H1 (cell line): ENCODE measurements at regions not wholly inside any gene's neighbourhood (a gene's known extent, or its start where the extent isn't known, plus 50 kb on each side); places are given as distances from the start of the nearest gene placed in this dataset.

ENCODE experiments used
- CTCF ChIA-PET: fragments of 300-600 bp; sonication (Branson Sonifier 250); formaldehyde crosslinking; loops from one replicate; lab custom pipeline; 2021; ENCODE audit not compliant: partially characterized antibody; lab: Charles Lee
- POLR2A ChIA-PET: fragments of 300-600 bp; sonication (Branson Sonifier 250); formaldehyde crosslinking; loops from one replicate; lab custom pipeline; 2021; ENCODE audit warnings: inconsistent platforms; ENCODE audit not compliant: partially characterized antibody; lab: Charles Lee
- DNase-seq, 2 experiments: peaks; one replicate each; pipeline versions ENCODE4 v3.0.0 to v3.0.0-alpha.2; 2010 to 2022; ENCODE audit warnings: low spot score in 2 of 2, low read depth in 1 of 2, mixed read lengths in 1 of 2
- FAIRE-seq: peaks from 2 replicates; lab custom pipeline; 2011; peaks lifted over from hg19 to GRCh38; lab: Jason Lieb, UNC
- H2AFZ ChIP-seq: 2 replicates; pipeline ENCODE4 v1.8.1; 2012; ENCODE audit warnings: low read length, inconsistent platforms
- H2AK5ac ChIP-seq: 2 replicates; pipeline ENCODE4 v1.6.1; 2013; ENCODE audit warnings: low read depth, low read length
- H2BK120ac ChIP-seq: replicated peaks from 2 replicates; pipeline ENCODE3; 2013; ENCODE audit warnings: low read depth, low read length, inconsistent platforms
- H2BK12ac ChIP-seq: 2 replicates; pipeline ENCODE4 v1.6.1; 2013; ENCODE audit warnings: low read depth, low read length
- H2BK15ac ChIP-seq: 2 replicates; pipeline ENCODE4 v1.6.1; 2013; ENCODE audit warnings: low read length
- H2BK20ac ChIP-seq: 2 replicates; pipeline ENCODE4 v1.6.1; 2013; ENCODE audit warnings: low read length
- H2BK5ac ChIP-seq: 2 replicates; pipeline ENCODE4 v1.6.1; 2013; ENCODE audit warnings: low read depth, low read length
- H3K14ac ChIP-seq: 2 replicates; pipeline ENCODE4 v1.6.1; 2013; ENCODE audit warnings: inconsistent platforms; ENCODE audit not compliant: insufficient read length
- H3K18ac ChIP-seq: 2 replicates; pipeline ENCODE4 v1.6.1; 2013; ENCODE audit warnings: low read length; ENCODE audit errors: extremely low read depth
- H3K23ac ChIP-seq: 2 replicates; pipeline ENCODE4 v1.6.1; 2013; ENCODE audit warnings: inconsistent platforms; ENCODE audit not compliant: insufficient read length
- H3K23me2 ChIP-seq: 2 replicates; pipeline ENCODE4 v1.6.1; 2013; ENCODE audit warnings: low read depth, low read length
- H3K27ac ChIP-seq: 2 replicates; pipeline ENCODE4 v1.6.1; 2011; ENCODE audit warnings: low read depth, low read length, inconsistent platforms
- H3K27me3 ChIP-seq, 4 experiments: replicated peaks in 1 of 4; 1 replicate in 1 of 4; 2 replicates in 3 of 4; pipeline versions ENCODE4 v1.6.1 to v1.8.1; 2011 to 2013; ENCODE audit warnings: low read length in 3 of 4, mild to moderate bottlenecking in 3 of 4, inconsistent platforms in 2 of 4, mixed read lengths in 2 of 4, moderate library complexity in 1 of 4; ENCODE audit not compliant: control insufficient read depth in 3 of 4, insufficient read depth in 3 of 4; ENCODE audit errors: extremely low read depth in 1 of 4
- H3K36me3 ChIP-seq, 4 experiments: 2 replicates each; pipeline versions ENCODE4 v1.6.1 to v1.8.1; 2011 to 2013; ENCODE audit warnings: mild to moderate bottlenecking in 4 of 4, low read length in 3 of 4, moderate library complexity in 2 of 4, control low read depth in 1 of 4, inconsistent platforms in 1 of 4; ENCODE audit not compliant: insufficient read depth in 4 of 4, control insufficient read depth in 2 of 4
- H3K4ac ChIP-seq: replicated peaks from 2 replicates; pipeline ENCODE3; 2013; ENCODE audit warnings: low read length, low read depth, mixed read lengths, inconsistent platforms; ENCODE audit not compliant: insufficient read length
- H3K4me1 ChIP-seq, 4 experiments: replicated peaks in 1 of 4; 1 replicate in 1 of 4; 2 replicates in 3 of 4; pipeline versions ENCODE4 v1.6.1 to v1.8.1; 2011 to 2013; ENCODE audit warnings: low read length in 3 of 4, inconsistent platforms in 2 of 4, mixed read lengths in 1 of 4; ENCODE audit not compliant: insufficient read depth in 4 of 4, control insufficient read depth in 3 of 4
- H3K4me2 ChIP-seq, 2 experiments: 2 replicates each; pipeline versions ENCODE4 v1.6.1 to v1.8.1; 2011 to 2013; ENCODE audit warnings: low read depth in 2 of 2, low read length in 2 of 2, control low read depth in 1 of 2, inconsistent platforms in 1 of 2, mild to moderate bottlenecking in 1 of 2; ENCODE audit not compliant: insufficient read depth in 1 of 2
- H3K4me3 ChIP-seq, 4 experiments: fragments of 200-600, 300-600 bp in 1 of 4; sonication (generic), shearing (Covaris generic), sonication (Bioruptor Twin) in 1 of 4; 2 replicates each; pipeline versions ENCODE4 v1.5.1 to v1.8.1; 2011 to 2016; ENCODE audit warnings: low read length in 4 of 4, low read depth in 3 of 4, control low read depth in 2 of 4, inconsistent platforms in 2 of 4, mild to moderate bottlenecking in 2 of 4, mixed read lengths in 1 of 4, moderate library complexity in 1 of 4; ENCODE audit not compliant: insufficient read depth in 2 of 4; ENCODE audit errors: extremely low read depth in 1 of 4
- H3K56ac ChIP-seq: replicated peaks from 2 replicates; pipeline ENCODE3; 2013; ENCODE audit warnings: low read depth, mild to moderate bottlenecking, mixed read lengths, low read length, inconsistent platforms; ENCODE audit not compliant: insufficient read length
- H3K79me1 ChIP-seq: 2 replicates; pipeline ENCODE4 v1.6.1; 2013; ENCODE audit warnings: low read depth, low read length, control low read depth
- H3K79me2 ChIP-seq, 2 experiments: 2 replicates each; pipeline versions ENCODE4 v1.6.1 to v1.8.1; 2012 to 2013; ENCODE audit warnings: low read length in 2 of 2, mild to moderate bottlenecking in 2 of 2, inconsistent platforms in 1 of 2; ENCODE audit not compliant: insufficient read depth in 2 of 2, control insufficient read depth in 1 of 2
- H3K9ac ChIP-seq, 4 experiments: replicated peaks in 1 of 4; 1 replicate in 1 of 4; 2 replicates in 3 of 4; pipeline versions ENCODE4 v1.6.1 to v1.8.1; 2011 to 2013; ENCODE audit warnings: low read depth in 3 of 4, low read length in 3 of 4, control low read depth in 2 of 4, mild to moderate bottlenecking in 2 of 4, moderate library complexity in 2 of 4, inconsistent platforms in 1 of 4; ENCODE audit errors: extremely low read depth in 1 of 4
- H3K9me3 ChIP-seq, 2 experiments: 2 replicates each; pipeline versions ENCODE4 v1.6.1 to v1.8.1; 2012 to 2013; ENCODE audit warnings: mild to moderate bottlenecking in 2 of 2, moderate library complexity in 2 of 2, control low read depth in 1 of 2, inconsistent platforms in 1 of 2, low read depth in 1 of 2, low read length in 1 of 2, mixed read lengths in 1 of 2; ENCODE audit not compliant: insufficient read depth in 2 of 2
- H4K20me1 ChIP-seq, 2 experiments: replicated peaks in 1 of 2; 2 replicates each; pipeline versions ENCODE3 to v1.8.1; 2011 to 2013; ENCODE audit warnings: inconsistent platforms in 2 of 2, low read length in 2 of 2, mild to moderate bottlenecking in 1 of 2; ENCODE audit not compliant: insufficient read depth in 2 of 2, control insufficient read depth in 1 of 2
- H4K5ac ChIP-seq: 2 replicates; pipeline ENCODE4 v1.6.1; 2013; ENCODE audit warnings: low read length, low read depth, mixed read lengths, inconsistent platforms; ENCODE audit not compliant: insufficient read length
- H4K8ac ChIP-seq: 2 replicates; pipeline ENCODE4 v1.8.0; 2013; ENCODE audit warnings: mild to moderate bottlenecking, moderate library complexity, low read length, inconsistent platforms; ENCODE audit not compliant: insufficient read depth; ENCODE audit errors: extremely low read depth
- H4K91ac ChIP-seq: replicated peaks from 2 replicates; pipeline ENCODE3; 2013; ENCODE audit warnings: low read length, mixed read lengths, inconsistent platforms; ENCODE audit not compliant: insufficient read length
- ASH2L ChIP-seq: fragments of 200-600, 300-600 bp; sonication (generic); IDR thresholded peaks from one replicate; pipeline ENCODE4 v1.7.1; 2017; ENCODE audit warnings: low read length
- GTF2F1 ChIP-seq: IDR thresholded peaks from 2 replicates; pipeline ENCODE4 v1.6.1; 2012; ENCODE audit warnings: low read depth, low read length, improper control_type of control experiment, borderline replicate concordance
- JUND ChIP-seq: IDR thresholded peaks from 2 replicates; pipeline ENCODE4 v1.6.1; 2011; ENCODE audit warnings: mild to moderate bottlenecking, improper control_type of control experiment, low read length
- MAFK ChIP-seq: IDR thresholded peaks from 2 replicates; pipeline ENCODE4 v1.6.1; 2012; ENCODE audit warnings: low read depth, mild to moderate bottlenecking, improper control_type of control experiment, low read length
- POLR2A ChIP-seq, 2 experiments: IDR thresholded peaks; 1 replicate in 1 of 2; 2 replicates in 1 of 2; pipeline ENCODE4 v1.6.1; 2011; ENCODE audit warnings: low read depth in 2 of 2, low read length in 2 of 2, mild to moderate bottlenecking in 2 of 2; ENCODE audit errors: control extremely low read depth in 1 of 2
- POU5F1 ChIP-seq: IDR thresholded peaks from 2 replicates; pipeline ENCODE4 v1.6.1; 2011; ENCODE audit warnings: low read depth, mild to moderate bottlenecking, low read length, moderate library complexity
- RAD21 ChIP-seq, 2 experiments: IDR thresholded peaks in 1 of 2; conservative IDR thresholded peaks in 1 of 2; 2 replicates each; pipeline ENCODE4 v1.6.1; 2011; ENCODE audit warnings: low read depth in 2 of 2, low read length in 2 of 2, improper control_type of control experiment in 1 of 2, inconsistent platforms in 1 of 2, mild to moderate bottlenecking in 1 of 2, moderate library complexity in 1 of 2
- SIN3A ChIP-seq, 2 experiments: IDR thresholded peaks in 1 of 2; conservative IDR thresholded peaks in 1 of 2; 2 replicates each; pipeline ENCODE4 v1.6.1; 2011 to 2012; ENCODE audit warnings: low read length in 2 of 2, improper control_type of control experiment in 1 of 2, low read depth in 1 of 2, mild to moderate bottlenecking in 1 of 2
- SP1 ChIP-seq: IDR thresholded peaks from 2 replicates; pipeline ENCODE4 v1.6.1; 2011; ENCODE audit warnings: low read depth, low read length
- SP2 ChIP-seq: IDR thresholded peaks from 2 replicates; pipeline ENCODE4 v1.6.1; 2012; ENCODE audit warnings: mild to moderate bottlenecking, low read length, inconsistent platforms
- SRF ChIP-seq: IDR thresholded peaks from 2 replicates; pipeline ENCODE4 v1.6.1; 2011; ENCODE audit warnings: mild to moderate bottlenecking, low read depth, low read length, moderate library complexity
- SUZ12 ChIP-seq: fragments of 200-600 bp; sonication (generic); IDR thresholded peaks from 2 replicates; pipeline ENCODE4 v1.6.1; 2012; ENCODE audit warnings: mild to moderate bottlenecking, inconsistent platforms, low read length, moderate library complexity, mixed read lengths
- ZNF274 ChIP-seq: IDR thresholded peaks from 2 replicates; pipeline ENCODE4 v1.7.0; 2012; ENCODE audit warnings: low read length, borderline replicate concordance; ENCODE audit errors: extremely low read depth
- WGBS, 2 experiments: shearing (Covaris generic) in 1 of 2; methylation state at CpG; one replicate each; pipeline versions ENCODE4 v1.1.6 to v1.1.7; 2013 to 2015; ENCODE audit warnings: low lambda C conversion rate in 2 of 2, mixed read lengths in 2 of 2, inconsistent platforms in 1 of 2, low coverage in 1 of 2, missing lambda C conversion rate in 1 of 2; ENCODE audit not compliant: insufficient replicate concordance in 2 of 2, insufficient coverage in 1 of 2, insufficient read length in 1 of 2; ENCODE audit errors: extremely low coverage in 1 of 2, missing lambda C conversion rate in 1 of 2; 5-methylcytosine and 5-hydroxymethylcytosine counted together

GRCh38 chr1:91623020-91623419 lies 122.4 kb downstream of the CDC7 start:
- H2BK5ac ChIP-seq, result no peak overlapping the region
- no peak overlapping the region for H3K56ac ChIP-seq
- no peak overlapping the region for H3K18ac ChIP-seq
- no peak overlapping the region for H2BK15ac ChIP-seq
- H2BK120ac ChIP-seq, result no peak overlapping the region
- H3K23me2 ChIP-seq, result no peaks in the 10 kb centered on the region
- no peak overlapping the region for H3K23ac ChIP-seq
- no peak overlapping the region for H2BK20ac ChIP-seq
- 88% methylated on average over 2 of the region's 2 CpGs; no CpG with 5 or more reads in 1 of the 2 experiments for WGBS, 2 experiments
- no peaks in the 10 kb centered on the region for H3K79me1 ChIP-seq
- H2AK5ac ChIP-seq, result no peak overlapping the region
- H3K4me1 ChIP-seq, result no peaks in the 10 kb centered on the region; a peak in 1 of 7 replicates
- no peak overlapping the region for H3K27ac ChIP-seq
- H3K4me2 ChIP-seq, result no peak overlapping the region
- no peaks in the 10 kb centered on the region for H3K79me2 ChIP-seq
- no peaks in the 10 kb centered on the region for H3K36me3 ChIP-seq
- ChIA-PET POLR2A (no interaction called here), CTCF (interaction anchor here (1.2 kb wide), 1 partner anchor 18 kb away, joined by 3 read pairs; no protein-coding TSS in a partner anchor)
- H3K4ac ChIP-seq, result no peak overlapping the region
- TF ChIP-seq SUZ12 (no peak), MAFK (no peak), SRF (no peak), RAD21 (IDR thresholded peaks at IDR 0.05 in 1 of 2, conservative IDR thresholded peaks at IDR 0.05 in 1 of 2; ENCODE audit: low read depth in 2 of 2, low read length in 2 of 2) (no peak), SIN3A (conservative IDR thresholded peaks at IDR 0.05 in 1 of 2, IDR thresholded peaks at IDR 0.05 in 1 of 2; ENCODE audit: low read depth in 1 of 2, low read length in 2 of 2) (no peak), SP2 (no peak), GTF2F1 (no peak), ASH2L (no peak), POU5F1 (no peak), POLR2A (IDR thresholded peaks at IDR 0.05; ENCODE audit: control extremely low read depth in 1 of 2, low read depth in 2 of 2, low read length in 2 of 2) (no peak), ZNF274 (no peak), SP1 (no peak), JUND (no peak)
- H2AFZ ChIP-seq, result no peak overlapping the region
- no peak overlapping the region for H3K14ac ChIP-seq
- no peaks in the 10 kb centered on the region for H4K20me1 ChIP-seq
- no peak overlapping the region for H2BK12ac ChIP-seq
- H3K9ac ChIP-seq, result no peak overlapping the region
- H3K27me3 ChIP-seq, result no peaks in the 10 kb centered on the region
- FAIRE-seq, result no peak
- DNase-seq, result no peak
- H4K5ac ChIP-seq, result no peak overlapping the region
- H4K8ac ChIP-seq, result no peak overlapping the region
- H3K9me3 ChIP-seq, result no peaks in the 10 kb centered on the region; a peak in 1 of 4 replicates
- no peak overlapping the region for H4K91ac ChIP-seq
- no peak overlapping the region for H3K4me3 ChIP-seq
